ENCODE measurements at regions not wholly inside any gene's neighbourhood (a gene's known extent, or its start where the extent isn't known, plus 50 kb on each side); places are given as distances from the start of the nearest gene placed in this dataset.

DNA sequence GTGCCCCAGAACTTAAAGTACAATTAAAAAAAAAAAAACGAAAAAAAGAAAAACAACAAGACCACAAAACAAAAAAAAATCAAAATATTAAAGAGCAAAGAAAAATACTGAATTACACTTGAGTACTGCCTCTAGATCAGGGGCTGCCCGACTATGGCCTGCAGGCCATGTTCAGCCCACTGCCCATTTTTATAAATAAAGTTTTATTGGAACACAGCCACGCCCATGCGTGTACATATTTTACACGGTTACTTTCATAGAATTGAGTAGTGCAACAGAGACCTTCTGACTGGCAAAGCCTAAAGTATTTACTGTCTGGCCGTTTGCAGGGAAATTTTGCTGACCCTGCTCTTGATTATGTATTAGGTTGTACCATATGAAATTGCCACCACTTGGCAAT is 130.5 kb downstream of the ATXN3L start:
- H4K5ac ChIP-seq (ENCODE audit: low read depth, low read length), result no peak overlapping the region
- WGBS, 2 experiments (ENCODE audit: extremely low coverage in 2 of 2, insufficient read length in 1 of 2), result no CpG with 5 or more reads among the region's 6 CpGs
- ChIA-PET CTCF (no interaction called here), POLR2A (ENCODE audit: unreplicated experiment) (no interaction called here)
- no peak for ATAC-seq (ENCODE audit: low read depth)
- TF ChIP-seq SMC3 (IDR thresholded peaks at IDR 0.05; ENCODE audit: low read depth, low read length) (no peak), CHD1 (IDR thresholded peaks at IDR 0.05; ENCODE audit: low read depth, low read length) (no peak), MAFK (IDR thresholded peaks at IDR 0.05; ENCODE audit: low read depth, low read length) (no peak), BHLHE40 (IDR thresholded peaks at IDR 0.05; ENCODE audit: low read depth, low read length) (no peak), CEBPB (IDR thresholded peaks at IDR 0.05; ENCODE audit: low read depth, low read length) (no peak), MXI1 (IDR thresholded peaks at IDR 0.05; ENCODE audit: borderline replicate concordance, low read depth, low read length) (no peak), FOS (IDR thresholded peaks at IDR 0.05; ENCODE audit: low read depth, low read length) (no peak), POLR2A (IDR thresholded peaks at IDR 0.05; ENCODE audit: low read depth, low read length) (no peak)
- TF ChIP-seq, protein P1, sequence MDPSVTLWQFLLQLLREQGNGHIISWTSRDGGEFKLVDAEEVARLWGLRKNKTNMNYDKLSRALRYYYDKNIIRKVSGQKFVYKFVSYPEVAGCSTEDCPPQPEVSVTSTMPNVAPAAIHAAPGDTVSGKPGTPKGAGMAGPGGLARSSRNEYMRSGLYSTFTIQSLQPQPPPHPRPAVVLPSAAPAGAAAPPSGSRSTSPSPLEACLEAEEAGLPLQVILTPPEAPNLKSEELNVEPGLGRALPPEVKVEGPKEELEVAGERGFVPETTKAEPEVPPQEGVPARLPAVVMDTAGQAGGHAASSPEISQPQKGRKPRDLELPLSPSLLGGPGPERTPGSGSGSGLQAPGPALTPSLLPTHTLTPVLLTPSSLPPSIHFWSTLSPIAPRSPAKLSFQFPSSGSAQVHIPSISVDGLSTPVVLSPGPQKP (IDR thresholded peaks at IDR 0.05; ENCODE audit: borderline replicate concordance, low read depth, low read length), result no peak
- H3K4ac ChIP-seq (ENCODE audit: low read depth, low read length), result no peak overlapping the region
- H2AK5ac ChIP-seq (ENCODE audit: low read depth, low read length), result no peak overlapping the region
- intact Hi-C loops (cut with micrococcal nuclease), result no loop called here
- no peak overlapping the region for H3K56ac ChIP-seq (ENCODE audit: extremely low read depth, insufficient read depth, low read length)
- no peak overlapping the region for H3K9ac ChIP-seq (ENCODE audit: low read depth, low read length)
- no peaks in the 10 kb centered on the region for H3K36me3 ChIP-seq (ENCODE audit: control insufficient read depth, insufficient read depth, low read length)
- in situ Hi-C loops (cut with MboI; ENCODE audit: low sequenced_read_pairs), result no loop called here
- H3K14ac ChIP-seq (replicated peaks; ENCODE audit: low read depth, low read length), result no peak overlapping the region
- no peaks in the 10 kb centered on the region for H3K79me1 ChIP-seq (ENCODE audit: low read depth in 1 of 2, low read length in 2 of 2)
- no peaks in the 10 kb centered on the region for H3K4me1 ChIP-seq (ENCODE audit: control insufficient read depth, insufficient read depth, low read length)
- no peak overlapping the region for H2AK9ac ChIP-seq (replicated peaks; ENCODE audit: low read depth, low read length, poor library complexity)
- no peak overlapping the region for H3K18ac ChIP-seq (ENCODE audit: low read depth, low read length)
- H3K9me1 ChIP-seq (ENCODE audit: insufficient read depth, low read length), result no peaks in the 10 kb centered on the region
- no peak overlapping the region for H2BK5ac ChIP-seq (ENCODE audit: low read depth, low read length, poor library complexity, severe bottlenecking)
- dilution Hi-C loops (cut with HindIII; ENCODE audit: low sequenced_read_pairs, unreplicated experiment), result no loop called here
- H3K23ac ChIP-seq (ENCODE audit: low read depth, low read length), result no peak overlapping the region
- no peak overlapping the region for H2BK120ac ChIP-seq (ENCODE audit: low read depth, low read length)
- no peak overlapping the region for H3K4me3 ChIP-seq (ENCODE audit: insufficient read depth, low read depth, low read length)
- no peak overlapping the region for H2AFZ ChIP-seq (replicated peaks; ENCODE audit: low read length, poor library complexity)
- no peak overlapping the region for H3K27ac ChIP-seq (ENCODE audit: insufficient read depth, low read length)
- no peaks in the 10 kb centered on the region for H4K20me1 ChIP-seq (ENCODE audit: insufficient read depth, low read length)
- no peak for DNase-seq
- H3K9me3 ChIP-seq (ENCODE audit: control insufficient read depth, insufficient read depth, low read length), result no peaks in the 10 kb centered on the region
- H2BK15ac ChIP-seq (ENCODE audit: low read depth, low read length), result no peak overlapping the region
- no peak overlapping the region for H4K8ac ChIP-seq (ENCODE audit: low read depth in 2 of 2, low read length in 2 of 2)
- no peak overlapping the region for H4K91ac ChIP-seq (ENCODE audit: insufficient read depth, low read depth, low read length)
- H2BK20ac ChIP-seq (ENCODE audit: low read depth, low read length), result no peak overlapping the region
- no peaks in the 10 kb centered on the region for H3K27me3 ChIP-seq (ENCODE audit: control insufficient read depth, insufficient read depth, low read length)
- BruUV-seq (replicated peaks), result no TSS peak
- H3K4me2 ChIP-seq (ENCODE audit: low read depth, low read length), result no peak overlapping the region
